ENCODE measurements at regions not wholly inside any gene's neighbourhood (a gene's known extent, or its start where the extent isn't known, plus 50 kb on each side); places are given as distances from the start of the nearest gene placed in this dataset.

DNA sequence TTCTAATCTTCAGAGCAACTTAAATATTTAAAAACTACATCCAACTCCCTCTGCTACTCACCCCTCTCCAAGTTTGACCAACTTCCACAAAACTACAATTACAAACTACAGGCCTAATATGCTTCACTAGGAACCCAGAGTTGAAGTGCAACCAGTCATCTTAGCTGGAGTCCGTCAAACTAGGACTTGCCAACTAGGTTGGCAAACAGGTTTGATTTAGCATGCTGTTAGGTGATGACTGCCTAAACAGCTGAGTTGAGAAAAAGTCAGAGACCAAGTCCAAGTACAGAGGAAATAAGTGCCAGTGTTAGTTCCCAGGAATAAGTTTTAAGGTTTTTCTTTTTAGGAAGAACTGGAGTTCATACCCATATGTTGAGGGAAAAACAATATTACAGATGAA lies 1109.0 kb downstream of the TUSC7 start:
- H3K36me3 ChIP-seq (ENCODE audit: control insufficient read depth, insufficient read depth, low read length), result no peaks in the 10 kb centered on the region
- Mint-ChIP-seq H3K4me1 (ENCODE audit: low read depth, unreplicated experiment) (no peaks in the 10 kb centered on the region), H3K4me3 (ENCODE audit: unreplicated experiment) (no peak overlapping the region), H3K36me3 (ENCODE audit: insufficient read depth, unreplicated experiment) (no peaks in the 10 kb centered on the region), H3K27me3 (ENCODE audit: insufficient read depth, unreplicated experiment) (no peaks in the 10 kb centered on the region), H3K9me3 (ENCODE audit: unreplicated experiment) (no peaks in the 10 kb centered on the region), H3K27ac (ENCODE audit: unreplicated experiment) (no peak overlapping the region)
- DNase-seq, result no peak
- H3K4me3 ChIP-seq (ENCODE audit: low read depth, low read length), result no peak overlapping the region
- ChIA-PET POLR2A (no interaction called here), CTCF (no interaction called here)
- TF ChIP-seq, protein P1, sequence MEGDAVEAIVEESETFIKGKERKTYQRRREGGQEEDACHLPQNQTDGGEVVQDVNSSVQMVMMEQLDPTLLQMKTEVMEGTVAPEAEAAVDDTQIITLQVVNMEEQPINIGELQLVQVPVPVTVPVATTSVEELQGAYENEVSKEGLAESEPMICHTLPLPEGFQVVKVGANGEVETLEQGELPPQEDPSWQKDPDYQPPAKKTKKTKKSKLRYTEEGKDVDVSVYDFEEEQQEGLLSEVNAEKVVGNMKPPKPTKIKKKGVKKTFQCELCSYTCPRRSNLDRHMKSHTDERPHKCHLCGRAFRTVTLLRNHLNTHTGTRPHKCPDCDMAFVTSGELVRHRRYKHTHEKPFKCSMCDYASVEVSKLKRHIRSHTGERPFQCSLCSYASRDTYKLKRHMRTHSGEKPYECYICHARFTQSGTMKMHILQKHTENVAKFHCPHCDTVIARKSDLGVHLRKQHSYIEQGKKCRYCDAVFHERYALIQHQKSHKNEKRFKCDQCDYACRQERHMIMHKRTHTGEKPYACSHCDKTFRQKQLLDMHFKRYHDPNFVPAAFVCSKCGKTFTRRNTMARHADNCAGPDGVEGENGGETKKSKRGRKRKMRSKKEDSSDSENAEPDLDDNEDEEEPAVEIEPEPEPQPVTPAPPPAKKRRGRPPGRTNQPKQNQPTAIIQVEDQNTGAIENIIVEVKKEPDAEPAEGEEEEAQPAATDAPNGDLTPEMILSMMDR (IDR thresholded peaks at IDR 0.05; ENCODE audit: insufficient read depth in 1 of 2, low read depth in 1 of 2, low read length in 1 of 2, severe bottlenecking in 1 of 2, unreplicated experiment in 1 of 2), result no peak
- intact Hi-C loops (cut with micrococcal nuclease; ENCODE audit: unreplicated experiment), result no loop called here
- no peaks in the 10 kb centered on the region for H3K27me3 ChIP-seq (replicated peaks; ENCODE audit: control insufficient read depth, insufficient read depth, low read length)
- no peaks in the 10 kb centered on the region for H3K4me1 ChIP-seq
- BruUV-seq (replicated peaks), result no TSS peak
- H3K9me3 ChIP-seq, result no peaks in the 10 kb centered on the region

DNA sequence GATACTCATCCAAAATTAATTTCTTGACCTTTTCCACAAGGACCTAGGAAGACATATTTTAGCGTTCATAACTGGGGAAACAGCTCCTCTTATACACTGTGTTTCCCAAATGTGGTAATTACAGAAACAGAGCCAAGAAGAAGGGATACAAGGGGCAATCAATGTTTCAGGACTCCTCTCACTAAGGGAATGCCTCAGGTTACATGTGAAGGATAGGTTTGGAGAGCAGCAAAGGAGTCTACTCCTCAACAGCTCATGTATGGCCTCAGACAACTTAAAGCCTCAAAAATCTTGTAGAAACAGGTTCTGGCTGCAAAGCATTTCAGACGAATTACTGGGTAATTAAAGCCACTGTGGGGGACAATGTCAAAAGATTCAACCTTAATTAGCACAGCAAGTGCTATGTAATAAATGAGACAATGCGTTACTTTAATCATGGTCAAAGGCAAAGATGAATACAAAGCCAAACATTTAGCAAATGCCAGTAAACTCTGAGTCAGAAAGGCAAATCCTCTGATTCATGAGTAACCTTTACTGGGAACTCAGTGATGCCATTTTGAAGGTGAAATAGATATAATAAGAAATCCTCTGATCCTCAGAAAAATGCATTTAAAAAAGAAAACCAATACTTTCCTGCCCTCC lies 1111.2 kb downstream of the TUSC7 start:
- TF ChIP-seq, protein P1 (IDR thresholded peaks at IDR 0.05; ENCODE audit: insufficient read depth in 1 of 2, low read depth in 1 of 2, low read length in 1 of 2, severe bottlenecking in 1 of 2, unreplicated experiment in 1 of 2), result no peak
- POLR2A ChIA-PET, result no interaction called here
- no peaks in the 10 kb centered on the region for H3K27me3 ChIP-seq (replicated peaks; ENCODE audit: control insufficient read depth, insufficient read depth, low read length)
- no peak for DNase-seq
- Mint-ChIP-seq H3K27ac (ENCODE audit: unreplicated experiment) (no peak overlapping the region), H3K36me3 (ENCODE audit: insufficient read depth, unreplicated experiment) (no peaks in the 10 kb centered on the region), H3K27me3 (ENCODE audit: insufficient read depth, unreplicated experiment) (no peaks in the 10 kb centered on the region), H3K4me1 (ENCODE audit: low read depth, unreplicated experiment) (no peaks in the 10 kb centered on the region), H3K9me3 (ENCODE audit: unreplicated experiment) (no peaks in the 10 kb centered on the region), H3K4me3 (ENCODE audit: unreplicated experiment) (no peak overlapping the region)
- CTCF ChIA-PET, result no interaction called here
- no peaks in the 10 kb centered on the region for H3K4me1 ChIP-seq
- H3K9me3 ChIP-seq, result no peaks in the 10 kb centered on the region
- intact Hi-C loops (cut with micrococcal nuclease; ENCODE audit: unreplicated experiment), result loop anchor here (10.0 kb wide), 1 partner anchor 814 kb away; no protein-coding TSS in a partner anchor
- H3K4me3 ChIP-seq (ENCODE audit: low read depth, low read length), result no peak overlapping the region
- H3K36me3 ChIP-seq (ENCODE audit: control insufficient read depth, insufficient read depth, low read length), result no peaks in the 10 kb centered on the region
- no TSS peak for BruUV-seq (replicated peaks)

DNA sequence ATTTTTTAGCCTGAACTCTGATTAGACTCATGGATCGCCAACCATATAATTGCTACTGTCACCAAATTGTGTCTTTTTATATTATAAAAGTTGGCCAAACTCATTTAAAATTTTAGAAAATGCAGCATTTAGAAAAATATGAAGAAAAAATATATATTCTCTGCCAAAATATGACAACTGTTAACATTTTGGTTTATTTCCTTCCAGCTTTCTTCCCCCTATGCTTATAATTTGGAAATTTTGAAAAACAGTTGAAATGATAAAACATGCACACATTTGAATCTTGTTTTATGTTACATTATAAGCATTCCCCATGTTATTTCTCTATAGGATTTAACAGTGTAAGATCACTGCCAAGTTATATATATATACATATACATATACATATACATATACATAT lies 1112.8 kb downstream of the TUSC7 start:
- H3K27me3 ChIP-seq (replicated peaks; ENCODE audit: control insufficient read depth, insufficient read depth, low read length), result no peaks in the 10 kb centered on the region
- Mint-ChIP-seq H3K9me3 (ENCODE audit: unreplicated experiment) (no peaks in the 10 kb centered on the region), H3K27me3 (ENCODE audit: insufficient read depth, unreplicated experiment) (no peaks in the 10 kb centered on the region), H3K4me1 (ENCODE audit: low read depth, unreplicated experiment) (no peaks in the 10 kb centered on the region), H3K4me3 (ENCODE audit: unreplicated experiment) (no peak overlapping the region), H3K36me3 (ENCODE audit: insufficient read depth, unreplicated experiment) (no peaks in the 10 kb centered on the region), H3K27ac (ENCODE audit: unreplicated experiment) (no peak overlapping the region)
- ChIA-PET CTCF (no interaction called here), POLR2A (no interaction called here)
- H3K4me3 ChIP-seq (ENCODE audit: low read depth, low read length), result no peak overlapping the region
- no peak for DNase-seq
- no peaks in the 10 kb centered on the region for H3K4me1 ChIP-seq
- TF ChIP-seq, protein P1 (IDR thresholded peaks at IDR 0.05; ENCODE audit: insufficient read depth in 1 of 2, low read depth in 1 of 2, low read length in 1 of 2, severe bottlenecking in 1 of 2, unreplicated experiment in 1 of 2), result no peak
- intact Hi-C loops (cut with micrococcal nuclease; ENCODE audit: unreplicated experiment), result loop anchor here (10.0 kb wide), 1 partner anchor 812 kb away; no protein-coding TSS in a partner anchor
- H3K36me3 ChIP-seq (ENCODE audit: control insufficient read depth, insufficient read depth, low read length), result no peaks in the 10 kb centered on the region
- no TSS peak for BruUV-seq (replicated peaks)
- no peaks in the 10 kb centered on the region for H3K9me3 ChIP-seq
